TTC549 (cell line): ENCODE measurements at regions not wholly inside any gene's neighbourhood (a gene's known extent, or its start where the extent isn't known, plus 50 kb on each side); places are given as distances from the start of the nearest gene placed in this dataset.

Experiments used
- FAIRE-seq: peaks from 2 replicates; lab custom pipeline; 2012; peaks lifted over from hg19 to GRCh38; lab: Jason Lieb, UNC

- no peak for FAIRE-seq
These were observed 58.5 kb upstream of the S1PR3 start for GRCh38 chr9:88932766-88933165.

GRCh38 chr9:88933607-88934379 is 57.5 kb upstream of the S1PR3 start:
- no peak for FAIRE-seq

- FAIRE-seq: no peak
These were observed 56.3 kb upstream of the S1PR3 start for GRCh38 chr9:88934876-88935535.

DNA sequence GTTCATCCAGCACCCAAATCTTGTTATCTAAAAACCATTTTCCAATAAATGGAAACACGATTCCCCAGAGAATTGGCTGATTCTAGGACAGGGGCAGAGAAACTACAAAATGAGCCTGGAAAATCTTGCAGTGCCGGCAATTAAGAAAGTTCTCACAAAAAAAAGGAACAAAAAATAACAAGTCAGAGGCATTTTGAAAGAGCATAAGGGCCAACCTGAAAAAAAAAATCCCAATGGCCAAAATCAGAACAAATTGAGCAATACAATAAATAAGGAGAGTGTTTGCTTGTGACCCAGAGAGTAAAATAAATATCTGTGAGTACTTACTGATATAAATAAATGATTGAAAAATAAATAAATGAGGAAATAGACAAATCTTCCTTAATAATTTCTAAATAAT is 55.1 kb upstream of the S1PR3 start:
- no peak for FAIRE-seq

DNA sequence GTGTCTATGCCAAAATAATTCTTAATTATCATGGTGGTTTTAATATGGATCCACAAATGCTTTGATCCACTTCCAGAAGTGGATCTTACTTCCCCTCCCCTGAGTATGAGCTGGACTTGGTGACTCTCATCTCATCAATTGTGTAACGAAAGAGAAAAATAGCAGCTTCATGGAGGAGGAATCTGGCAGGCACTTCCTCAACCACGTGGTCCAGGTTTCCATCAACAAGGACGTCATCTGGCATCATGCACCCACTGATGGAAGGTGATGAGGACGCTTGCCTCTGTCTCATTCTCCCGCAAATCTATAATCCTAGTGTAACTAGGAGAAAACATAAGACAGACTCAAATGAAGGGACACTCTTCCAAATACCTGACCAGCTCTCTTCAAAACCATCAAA is 54.6 kb upstream of the S1PR3 start:
- FAIRE-seq: no peak

- FAIRE-seq: no peak
These were observed 54.0 kb upstream of the S1PR3 start for GRCh38 chr9:88937248-88937647.

GRCh38 chr9:88938189-88938588 is 53.1 kb upstream of the S1PR3 start:
- FAIRE-seq: no peak
